ENCODE measurements at regions not wholly inside any gene's neighbourhood (a gene's known extent, or its start where the extent isn't known, plus 50 kb on each side); places are given as distances from the start of the nearest gene placed in this dataset.

DNA sequence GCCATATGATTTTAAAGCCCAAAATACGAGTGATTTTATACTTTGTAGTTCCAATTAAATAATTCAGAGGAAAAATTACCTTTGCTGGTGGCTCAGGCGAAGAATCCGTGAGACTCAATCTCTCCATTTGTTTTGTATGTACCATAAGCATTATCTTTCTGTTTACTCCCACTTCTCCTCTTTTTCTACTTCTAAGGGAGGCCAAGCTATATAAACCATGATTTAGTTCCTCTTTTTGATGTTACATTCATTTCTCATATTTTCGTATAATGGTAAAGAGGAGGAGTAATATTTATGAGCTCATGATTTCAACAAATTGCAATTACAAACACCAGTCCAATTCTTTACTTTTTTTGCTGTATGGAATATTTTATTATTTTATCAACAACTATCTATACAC lies 50.6 kb upstream of the TES start:
- H3K9me3 Mint-ChIP-seq = no peaks in the 10 kb centered on the region
- H3K4me3 Mint-ChIP-seq = no peak overlapping the region
- no peaks in the 10 kb centered on the region for H3K36me3 Mint-ChIP-seq (ENCODE audit: low read depth)
- intact Hi-C loops (cut with micrococcal nuclease) = no loop called here
- H3K27ac Mint-ChIP-seq = no peak overlapping the region
- H3K4me1 Mint-ChIP-seq (ENCODE audit: low read depth) = peaks cover 44% of the 10 kb centered on the region
- no peaks in the 10 kb centered on the region for H3K27me3 Mint-ChIP-seq

Measured in dendritic cell treated with granulocyte-macrophage colony-stimulating factor and Interleukin-4, amounts not matched to agents 40 ng/mL and 50 ng/mL, for 4 days (primary cell).